Body of pancreas (tissue), 4 donors: ENCODE measurements at regions not wholly inside any gene's neighbourhood (a gene's known extent, or its start where the extent isn't known, plus 50 kb on each side); places are given as distances from the start of the nearest gene placed in this dataset.
"Not testable (repeated sequence)": the region's sequence is repeated elsewhere in the genome, so short reads cannot be mapped to it uniquely, and the experiment has no call there.

Source experiments
- ATAC-seq: fragments of 150-250 bp; one replicate; pipeline ENCODE4 v1.9.1; 2016
- DNase-seq, 4 donors: peaks; one replicate each; pipeline ENCODE4 v3.0.0-alpha.2; 2019
- H3K27ac ChIP-seq, 4 donors: fragments of 200-600 bp; sonication (generic); 1 replicate in 3 of 4; 2 replicates in 1 of 4; pipeline versions ENCODE4 v1.5.1 to v1.6.1; 2016 to 2019; ENCODE audit warnings: mild to moderate bottlenecking in 1 of 4, mixed read lengths in 1 of 4, moderate library complexity in 1 of 4
- H3K27me3 ChIP-seq, 2 donors: fragments of 200-600 bp; sonication (generic); one replicate each; pipeline ENCODE4 v1.6.0; 2016; ENCODE audit warnings: mild to moderate bottlenecking in 1 of 2
- H3K36me3 ChIP-seq, 2 donors: fragments of 200-600 bp; sonication (generic); replicated peaks in 1 of 2; 2 replicates each; pipeline ENCODE4 v1.5.1; 2016; ENCODE audit warnings: low read depth in 2 of 2; ENCODE audit not compliant: insufficient read depth in 1 of 2
- H3K4me1 ChIP-seq: fragments of 200-600 bp; sonication (generic); one replicate; pipeline ENCODE4 v1.6.0; 2016
- H3K4me3 ChIP-seq, 2 donors: fragments of 200-600 bp; sonication (generic); 1 replicate in 1 of 2; 2 replicates in 1 of 2; pipeline ENCODE4 v1.5.1; 2016 to 2019
- H3K9me3 ChIP-seq, 3 donors: fragments of 200-600 bp; sonication (generic); 1 replicate in 2 of 3; 2 replicates in 1 of 3; pipeline ENCODE4 v1.5.1; 2016
- CTCF ChIP-seq, 7 experiments: fragments of 450-650 bp in 4 of 7; fragments of 200-600 bp in 3 of 7; sonication (generic) in 3 of 7; IDR thresholded peaks; one replicate each; pipeline ENCODE4 v1.5.1; 2016 to 2019; ENCODE audit warnings: antibody characterized with exemption in 7 of 7
- POLR2A ChIP-seq, 3 donors: fragments of 450-650 bp; IDR thresholded peaks; one replicate each; pipeline ENCODE4 v1.6.1; 2016; ENCODE audit warnings: antibody characterized with exemption in 3 of 3, mild to moderate bottlenecking in 2 of 3
- WGBS, 2 donors: methylation state at CpG; one replicate each; pipeline ENCODE4 v1.1.5; 2017; 5-methylcytosine and 5-hydroxymethylcytosine counted together
- intact Hi-C: fragments of 100-400 bp; cut with DNase I; formaldehyde crosslinking; loops from one replicate; pipeline ENCODE4 v1.15.1; 2023

- no peaks in the 10 kb centered on the region for H3K36me3 ChIP-seq
- no peaks in the 10 kb centered on the region for H3K27me3 ChIP-seq
- DNase-seq (no peak), ATAC-seq (no peak)
- H3K4me1 ChIP-seq: no peaks in the 10 kb centered on the region
- no peaks in the 10 kb centered on the region for H3K9me3 ChIP-seq
- WGBS, 2 donors: 52 to 86% methylated on average over 1 of the region's 1 CpG
- TF ChIP-seq POLR2A (IDR thresholded peaks at IDR 0.05) (no peak), CTCF (IDR thresholded peaks at IDR 0.05) (no peak)
- no peak overlapping the region for H3K27ac ChIP-seq
- intact Hi-C loops: no loop called here
- no peak overlapping the region for H3K4me3 ChIP-seq
Measured at GRCh38 chr1:105088166-105088565, 1338.5 kb downstream of the AMY1C start.

GRCh38 chr1:105093893-105094292 is 1344.2 kb downstream of the AMY1C start:
- intact Hi-C loops, H3K27ac ChIP-seq, H3K4me3 ChIP-seq, H3K4me1 ChIP-seq, H3K9me3 ChIP-seq, H3K27me3 ChIP-seq, ATAC-seq, DNase-seq, H3K36me3 ChIP-seq: not testable (repeated sequence)
- 71 to 97% methylated on average over 1 of the region's 1 CpG for WGBS, 2 donors

DNA sequence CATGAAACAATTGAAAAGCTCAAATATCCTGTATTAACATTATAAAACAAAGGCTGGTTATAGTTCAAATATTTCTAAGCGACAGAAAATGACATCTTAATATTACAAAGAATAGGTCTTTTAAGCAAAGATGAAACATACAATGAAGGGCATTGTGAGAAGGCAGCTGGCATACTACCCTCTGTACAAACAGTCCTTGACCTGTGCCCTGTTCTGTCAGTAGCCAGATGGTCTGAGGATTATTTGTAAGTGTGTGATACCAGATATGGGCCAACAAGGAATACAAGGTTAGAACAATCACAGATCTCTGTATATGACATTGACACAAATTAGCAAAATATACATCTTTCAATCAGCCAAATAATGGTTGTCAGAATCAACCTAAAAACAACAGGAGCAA is 1350.4 kb downstream of the AMY1C start:
- H3K4me1 ChIP-seq: no peaks in the 10 kb centered on the region
- WGBS, 2 donors: 11 to 22% methylated on average over 1 of the region's 1 CpG
- no peaks in the 10 kb centered on the region for H3K9me3 ChIP-seq
- DNase-seq: no peak
- H3K36me3 ChIP-seq: no peaks in the 10 kb centered on the region
- TF ChIP-seq CTCF (IDR thresholded peaks at IDR 0.05) (no peak), POLR2A (IDR thresholded peaks at IDR 0.05) (no peak)
- no peaks in the 10 kb centered on the region for H3K27me3 ChIP-seq
- intact Hi-C loops: no loop called here
- ATAC-seq: no peak
- H3K27ac ChIP-seq: no peak overlapping the region
- H3K4me3 ChIP-seq: no peak overlapping the region

GRCh38 chr1:105101261-105101660 is 1351.6 kb downstream of the AMY1C start:
- no peak overlapping the region for H3K27ac ChIP-seq
- no peak overlapping the region for H3K4me3 ChIP-seq
- 44 to 49% methylated on average over 3 of the region's 3 CpGs for WGBS, 2 donors
- H3K36me3 ChIP-seq: no peaks in the 10 kb centered on the region
- no peaks in the 10 kb centered on the region for H3K27me3 ChIP-seq
- intact Hi-C loops: no loop called here
- no peak for ATAC-seq
- H3K4me1 ChIP-seq: no peaks in the 10 kb centered on the region
- no peaks in the 10 kb centered on the region for H3K9me3 ChIP-seq
- no peak for DNase-seq
- no peak for TF ChIP-seq CTCF (IDR thresholded peaks at IDR 0.05)
- TF ChIP-seq POLR2A (IDR thresholded peaks at IDR 0.05): no peak

- no peaks in the 10 kb centered on the region for H3K36me3 ChIP-seq
- WGBS, 2 donors: 69 to 74% methylated on average over 3 of the region's 3 CpGs
- H3K27ac ChIP-seq: no peak overlapping the region
- H3K4me3 ChIP-seq: no peak overlapping the region
- DNase-seq (no peak), ATAC-seq (no peak)
- intact Hi-C loops: no loop called here
- no peaks in the 10 kb centered on the region for H3K4me1 ChIP-seq
- no peak for TF ChIP-seq POLR2A (IDR thresholded peaks at IDR 0.05)
- no peak for TF ChIP-seq CTCF (IDR thresholded peaks at IDR 0.05)
- no peaks in the 10 kb centered on the region for H3K27me3 ChIP-seq
- H3K9me3 ChIP-seq: no peaks in the 10 kb centered on the region
Measured at GRCh38 chr1:105102371-105102770, 1352.7 kb downstream of the AMY1C start.
